Cardiac muscle cell (in vitro differentiated cells and primary cell): ENCODE measurements at regions not wholly inside any gene's neighbourhood (a gene's known extent, or its start where the extent isn't known, plus 50 kb on each side); places are given as distances from the start of the nearest gene placed in this dataset.

Source experiments
- DNase-seq, 2 donors: peaks; one replicate each; pipeline versions ENCODE4 v3.0.0 to v3.0.0-alpha.2; 2010 to 2017; ENCODE audit warnings: low read depth in 1 of 2, low spot score in 1 of 2
- H3K27ac ChIP-seq: fragments of 200-600 bp; sonication (generic); 2 replicates; pipeline ENCODE4 v1.5.1; 2016
- H3K27me3 ChIP-seq: fragments of 200-600 bp; sonication (generic); 2 replicates; pipeline ENCODE4 v1.6.0; 2016; ENCODE audit warnings: control low read depth
- H3K36me3 ChIP-seq: fragments of 200-600 bp; sonication (generic); 2 replicates; pipeline ENCODE4 v1.5.1; 2016; ENCODE audit warnings: control low read depth
- H3K4me1 ChIP-seq: fragments of 200-600 bp; sonication (generic); 2 replicates; pipeline ENCODE4 v1.8.1; 2017; ENCODE audit warnings: low read depth, mild to moderate bottlenecking, mixed run types
- H3K4me3 ChIP-seq: fragments of 200-600 bp; sonication (generic); 2 replicates; pipeline ENCODE4 v1.5.1; 2016; ENCODE audit warnings: mild to moderate bottlenecking
- H3K9me3 ChIP-seq: fragments of 200-600 bp; sonication (generic); 2 replicates; pipeline ENCODE4 v1.5.1; 2017; ENCODE audit warnings: low read depth, mild to moderate bottlenecking, control low read depth
- CTCF ChIP-seq: IDR thresholded peaks from 2 replicates; pipeline ENCODE4 v1.5.1; 2012; ENCODE audit warnings: low read depth, mild to moderate bottlenecking, low read length

GRCh38 chr17:79361221-79361734 lies 249.6 kb downstream of the RBFOX3 start:
- TF ChIP-seq CTCF, result no peak
- Histone ChIP-seq H3K36me3 (no peaks in the 10 kb centered on the region), H3K27me3 (peaks cover 13% of the 10 kb centered on the region), H3K4me1 (no peaks in the 10 kb centered on the region), H3K4me3 (no peak overlapping the region), H3K9me3 (no peaks in the 10 kb centered on the region), H3K27ac (no peak overlapping the region)
- no peak for DNase-seq

GRCh38 chr17:79360196-79360595 lies 250.7 kb downstream of the RBFOX3 start:
- DNase-seq, result no peak
- Histone ChIP-seq H3K4me1 (no peaks in the 10 kb centered on the region), H3K4me3 (no peak overlapping the region), H3K9me3 (no peaks in the 10 kb centered on the region), H3K36me3 (no peaks in the 10 kb centered on the region), H3K27ac (no peak overlapping the region), H3K27me3 (peaks cover 8% of the 10 kb centered on the region)
- TF ChIP-seq CTCF, result no peak

GRCh38 chr17:79356839-79357447 lies 253.9 kb downstream of the RBFOX3 start:
- Histone ChIP-seq H3K4me3 (no peak overlapping the region), H3K36me3 (no peaks in the 10 kb centered on the region), H3K9me3 (no peaks in the 10 kb centered on the region), H3K27me3 (no peaks in the 10 kb centered on the region), H3K4me1 (no peaks in the 10 kb centered on the region), H3K27ac (no peak overlapping the region)
- no peak for TF ChIP-seq CTCF
- DNase-seq, result no peak

- DNase-seq, result no peak
- no peak for TF ChIP-seq CTCF
- Histone ChIP-seq H3K4me3 (no peak overlapping the region), H3K27me3 (no peaks in the 10 kb centered on the region), H3K4me1 (no peaks in the 10 kb centered on the region), H3K27ac (no peak overlapping the region), H3K9me3 (no peaks in the 10 kb centered on the region), H3K36me3 (no peaks in the 10 kb centered on the region)
Observed at GRCh38 chr17:79355165-79355564, 255.7 kb downstream of the RBFOX3 start.

GRCh38 chr17:79354173-79354820 lies 256.6 kb downstream of the RBFOX3 start:
- no peak for DNase-seq
- no peak overlapping the region for H3K4me3 ChIP-seq
- H3K27ac ChIP-seq, result no peak overlapping the region
- no peaks in the 10 kb centered on the region for H3K9me3 ChIP-seq
- H3K27me3 ChIP-seq, result no peaks in the 10 kb centered on the region
- TF ChIP-seq CTCF, result no peak
- H3K36me3 ChIP-seq, result no peaks in the 10 kb centered on the region
- no peaks in the 10 kb centered on the region for H3K4me1 ChIP-seq
